D341Med (cell line): ENCODE measurements at regions not wholly inside any gene's neighbourhood (a gene's known extent, or its start where the extent isn't known, plus 50 kb on each side); places are given as distances from the start of the nearest gene placed in this dataset.

ENCODE experiments used
- DNase-seq: peaks from one replicate; pipeline ENCODE4 v3.0.0; 2012; ENCODE audit warnings: low spot score

DNA sequence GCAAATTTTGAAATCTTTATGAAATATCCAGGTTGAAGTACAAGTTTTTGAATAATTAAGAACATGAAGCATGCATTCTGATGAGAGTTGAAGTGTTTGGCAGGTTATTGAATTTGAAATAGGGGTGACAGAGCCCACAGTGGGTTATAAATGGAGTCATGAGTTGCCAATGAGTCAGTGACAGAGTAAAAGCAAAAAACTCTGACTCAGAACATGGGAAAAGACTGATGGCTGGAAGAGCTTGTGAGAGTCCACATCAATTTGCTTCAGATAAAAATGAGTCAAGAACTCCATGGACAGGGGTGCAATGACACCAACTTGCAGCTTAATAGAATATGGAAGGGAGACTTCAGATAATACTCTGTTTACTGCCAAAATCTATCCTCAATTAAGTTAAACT is 105.3 kb downstream of the SLC6A15 start:
- DNase-seq = no peak

DNA sequence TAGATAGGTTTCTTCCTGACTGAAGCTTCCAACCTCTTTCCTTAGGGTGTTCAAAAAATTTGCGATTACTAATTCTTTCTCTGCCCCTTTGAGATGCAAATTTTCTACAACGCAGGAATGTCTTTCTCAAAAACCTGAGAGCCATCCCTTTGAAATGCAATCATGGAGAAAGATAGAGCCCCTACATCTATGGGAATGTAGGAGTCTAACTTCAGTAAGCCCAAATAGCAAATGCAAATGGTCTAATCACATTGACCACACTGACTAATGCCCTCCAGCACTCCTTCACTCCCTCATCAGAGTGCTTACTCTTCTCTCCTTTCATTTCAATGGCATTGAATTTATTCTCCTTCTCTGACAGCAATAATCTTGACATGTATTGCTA is 107.1 kb downstream of the SLC6A15 start:
- no peak for DNase-seq

DNA sequence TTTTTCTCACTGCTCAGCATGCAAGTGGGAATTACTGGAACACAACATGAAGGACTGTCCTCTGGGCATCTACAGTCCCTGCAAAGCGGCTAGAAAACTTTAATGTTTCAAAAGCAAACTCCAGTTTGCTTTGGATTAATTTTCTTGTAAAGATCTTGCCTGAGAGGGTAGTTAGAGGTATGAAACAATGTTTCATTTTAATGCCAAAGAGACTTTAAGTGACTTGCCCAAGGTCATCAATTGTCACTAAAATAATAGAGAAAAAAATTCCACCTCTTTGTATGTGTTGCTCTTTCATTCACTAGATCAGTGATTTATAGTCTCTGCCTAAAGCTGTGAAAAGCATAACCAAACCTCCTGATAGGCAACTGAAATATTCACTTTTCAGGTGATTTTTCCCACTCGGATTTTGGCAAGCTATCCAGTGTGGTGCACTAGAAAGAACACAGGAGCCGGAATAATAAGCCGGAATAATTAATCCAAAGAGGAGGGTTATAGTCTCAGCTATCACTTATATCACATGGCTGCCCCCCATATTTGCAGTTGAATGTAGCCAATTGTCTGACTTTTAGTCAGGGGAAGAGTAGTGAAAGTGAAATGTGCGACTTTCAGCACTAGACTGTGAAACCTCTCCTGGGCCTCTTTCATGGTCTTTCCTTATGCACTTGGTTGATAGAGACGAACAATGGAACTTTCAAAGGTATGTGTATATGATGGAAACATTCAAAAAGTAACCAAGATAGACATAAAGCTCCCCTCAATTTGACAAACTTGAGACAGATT is 107.7 kb downstream of the SLC6A15 start:
- no peak for DNase-seq

DNA sequence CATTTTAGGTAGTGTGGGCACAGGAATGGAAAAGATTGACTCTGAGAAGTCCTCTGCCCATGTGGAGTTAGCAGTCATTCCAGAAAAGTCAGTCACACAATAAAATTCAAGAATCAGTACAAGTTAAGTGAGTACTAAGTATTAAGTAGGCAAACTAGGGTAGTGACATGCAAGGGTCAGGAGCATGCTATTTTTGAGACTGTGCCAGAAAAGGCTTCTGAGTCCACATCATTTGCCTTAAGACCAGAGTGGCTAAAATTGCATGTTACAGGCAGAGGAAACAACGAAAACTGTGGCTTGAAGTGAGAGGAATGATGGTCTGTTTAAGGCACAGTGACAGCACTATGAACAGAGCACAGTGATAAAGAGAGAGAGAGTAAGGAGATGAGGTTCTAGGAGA is 108.9 kb downstream of the SLC6A15 start:
- DNase-seq = no peak

DNA sequence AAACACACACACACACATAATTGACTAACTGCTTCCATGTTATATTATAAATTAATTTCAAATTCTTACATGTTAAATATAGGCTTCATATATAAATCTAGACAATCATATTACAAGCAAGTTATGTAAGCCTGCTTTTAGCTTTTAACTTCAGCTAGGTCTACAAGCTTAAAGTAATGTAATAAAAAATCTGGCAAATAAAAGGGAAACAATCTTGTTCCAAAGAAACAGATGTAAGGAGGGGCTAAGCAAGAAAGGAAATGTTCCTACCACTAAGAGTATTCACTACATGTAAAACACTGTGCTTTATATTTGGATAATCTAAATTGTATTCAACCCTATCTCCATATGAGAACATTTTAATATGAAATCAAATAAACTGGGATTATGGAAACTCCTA is 110.4 kb downstream of the SLC6A15 start:
- DNase-seq = no peak

DNA sequence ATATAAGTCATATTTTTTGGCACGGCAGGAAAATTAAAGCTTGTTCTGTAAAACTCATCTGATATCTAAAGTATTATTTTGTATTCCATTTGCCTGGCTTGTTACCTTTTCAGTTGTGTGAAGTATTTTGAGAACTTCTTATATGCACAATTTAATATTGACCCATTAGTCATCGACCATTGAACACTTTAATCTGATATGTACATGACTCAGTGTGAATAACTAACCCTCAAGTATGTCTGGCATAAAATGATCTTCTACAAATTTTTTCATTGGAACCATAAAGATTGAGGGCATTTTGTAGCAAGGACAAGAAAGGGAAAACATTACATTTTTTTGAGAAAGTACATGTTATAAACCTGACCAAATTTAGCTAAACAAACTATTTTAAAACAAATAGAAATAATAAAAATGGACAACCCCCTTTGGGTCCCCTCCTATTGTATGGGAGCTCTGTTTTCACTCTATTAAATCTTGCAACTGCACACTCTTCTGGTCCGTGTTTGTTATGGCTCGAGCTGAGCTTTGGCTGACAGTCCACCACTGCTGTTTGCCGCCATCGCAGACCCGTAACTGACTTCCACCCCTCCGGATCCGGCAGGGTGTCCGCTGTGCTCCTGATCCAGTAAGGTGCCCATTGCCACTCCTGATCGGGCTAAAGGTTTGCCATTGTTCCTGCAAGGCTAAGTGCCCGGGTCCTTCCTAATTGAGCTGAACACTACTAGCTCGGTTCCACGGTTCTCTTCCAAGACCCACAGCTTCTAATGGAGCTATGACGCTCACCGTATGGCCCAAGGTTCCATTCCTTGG is 118.8 kb downstream of the SLC6A15 start:
- no peak for DNase-seq

DNA sequence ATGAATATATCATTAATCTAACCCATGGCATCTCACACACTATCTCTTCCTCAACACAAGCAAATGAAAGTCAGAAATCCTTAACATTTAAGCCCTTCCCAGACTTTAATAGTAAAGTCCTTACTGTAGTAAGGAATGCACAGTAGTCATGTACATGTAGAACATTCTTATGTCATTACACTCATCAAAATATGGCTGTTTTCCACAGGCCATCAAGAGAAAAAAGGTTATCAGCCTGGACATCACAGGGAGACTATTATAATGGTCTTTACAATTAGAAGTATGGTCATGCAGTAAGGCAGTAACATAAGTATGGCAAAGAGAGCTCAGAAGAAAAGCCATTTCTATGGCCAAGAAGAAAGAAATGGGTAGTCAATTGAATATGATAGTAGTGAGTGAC is 121.2 kb downstream of the SLC6A15 start:
- DNase-seq = no peak

DNA sequence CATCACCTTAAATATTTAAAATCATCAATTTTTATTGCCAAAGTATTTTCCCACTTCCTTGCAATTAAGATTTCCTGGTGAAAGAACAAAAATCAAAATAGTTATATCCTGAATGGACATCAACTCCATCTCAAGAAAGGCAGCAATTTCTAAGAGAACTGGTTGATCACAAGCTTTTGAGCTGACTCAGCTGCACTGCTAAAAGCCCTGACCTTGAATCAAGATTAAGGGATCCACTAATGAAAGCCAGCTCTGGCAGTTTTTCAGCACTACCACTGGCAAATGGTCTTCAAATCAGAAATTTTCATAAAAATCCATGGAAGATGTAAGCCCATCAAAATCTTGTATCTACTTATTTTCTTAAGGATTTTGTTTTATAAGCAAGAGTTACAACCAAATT is 123.4 kb downstream of the SLC6A15 start:
- DNase-seq = no peak

DNA sequence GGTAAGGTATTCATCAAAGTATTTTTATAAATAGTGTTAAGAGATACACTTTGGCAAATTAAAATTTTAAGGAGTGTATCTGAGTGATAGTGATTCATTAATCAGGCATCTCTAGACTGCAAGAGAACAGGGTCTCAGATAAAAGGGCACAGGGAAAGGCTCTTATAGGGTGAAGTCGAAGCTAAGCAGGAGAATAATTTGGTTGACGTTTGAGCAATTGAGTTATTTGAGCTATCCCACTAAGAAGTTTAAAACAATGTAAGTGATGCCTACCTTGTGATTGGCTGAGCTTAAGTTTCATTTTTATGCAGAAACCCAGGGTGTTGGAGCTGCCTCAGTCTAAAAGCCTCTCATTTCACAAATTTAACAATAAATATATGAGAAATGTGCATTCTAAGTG is 125.3 kb downstream of the SLC6A15 start:
- DNase-seq = no peak

DNA sequence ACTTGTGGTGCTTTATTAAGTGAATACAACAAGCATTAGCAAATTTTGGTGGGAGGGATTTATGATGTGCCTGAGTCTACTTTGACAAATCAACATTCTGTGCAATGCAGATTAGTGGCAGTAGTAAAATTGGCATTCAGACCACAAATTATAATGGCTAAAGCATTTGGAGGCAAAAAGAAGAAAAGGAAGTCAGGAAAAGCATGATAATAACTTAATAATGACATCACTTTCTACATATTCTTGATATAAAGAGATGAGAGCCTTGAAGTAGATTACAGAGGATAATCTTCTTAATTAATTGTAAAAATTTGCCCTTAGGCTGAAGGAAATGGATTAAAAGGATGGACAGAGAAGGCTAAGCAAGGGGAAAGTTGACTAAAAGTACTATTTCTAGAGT is 126.0 kb downstream of the SLC6A15 start:
- DNase-seq = no peak

DNA sequence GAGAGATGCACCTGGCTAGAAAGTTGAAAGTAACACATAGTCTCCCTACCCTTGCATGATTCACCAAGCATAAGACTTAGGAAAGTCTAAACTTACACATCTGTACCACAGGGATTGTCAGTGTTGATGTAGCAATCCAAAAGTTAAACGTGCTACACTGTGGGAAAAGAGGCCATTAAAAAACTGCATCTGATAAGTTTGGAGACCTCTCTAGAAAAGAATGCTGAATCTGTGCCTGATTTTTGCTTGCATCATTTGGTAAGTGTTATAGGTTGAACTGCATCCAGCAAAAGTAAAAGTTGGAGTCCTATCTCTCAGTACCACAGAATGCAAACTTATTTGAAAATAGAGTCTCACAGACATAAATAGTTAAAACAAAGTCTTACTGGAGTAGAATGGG is 126.6 kb downstream of the SLC6A15 start:
- no peak for DNase-seq

DNA sequence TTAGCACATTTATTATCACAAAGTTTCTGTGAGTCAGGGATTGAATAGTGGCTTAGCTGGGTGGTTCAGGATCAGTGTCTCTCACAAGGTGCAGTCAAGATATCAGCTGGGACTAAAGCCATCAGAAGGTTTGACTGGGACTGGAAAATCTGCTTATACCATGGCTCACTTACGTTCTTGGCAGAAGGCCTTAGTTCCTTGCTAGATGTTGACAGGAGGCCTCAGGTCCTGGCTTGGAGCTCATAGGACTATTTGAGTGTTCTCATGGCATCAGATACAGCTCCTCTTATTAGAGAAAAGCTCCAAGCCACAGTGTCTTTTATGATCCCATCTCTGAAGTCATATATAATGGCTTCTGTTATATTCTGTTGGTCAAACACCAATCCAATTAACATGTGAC is 127.3 kb downstream of the SLC6A15 start:
- no peak for DNase-seq

DNA sequence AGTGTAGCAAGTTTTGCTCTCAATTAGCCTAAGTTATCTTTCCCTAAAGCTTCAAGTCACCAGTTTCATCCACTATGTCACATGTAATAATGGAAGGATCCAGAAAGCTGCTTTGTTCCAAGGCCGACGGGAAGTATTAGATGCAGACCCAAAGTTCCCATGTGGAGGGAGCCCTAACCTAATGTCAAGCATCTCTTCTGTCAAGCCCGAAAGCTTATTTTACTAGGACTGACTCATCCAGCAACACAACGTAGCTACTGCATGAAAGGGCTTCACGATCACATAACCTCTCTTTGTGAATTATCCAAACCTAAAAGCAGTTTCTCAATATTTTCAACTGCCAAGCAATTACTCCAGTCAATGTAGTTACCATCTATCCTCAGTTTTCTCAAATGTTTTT is 133.4 kb downstream of the SLC6A15 start:
- DNase-seq = no peak

DNA sequence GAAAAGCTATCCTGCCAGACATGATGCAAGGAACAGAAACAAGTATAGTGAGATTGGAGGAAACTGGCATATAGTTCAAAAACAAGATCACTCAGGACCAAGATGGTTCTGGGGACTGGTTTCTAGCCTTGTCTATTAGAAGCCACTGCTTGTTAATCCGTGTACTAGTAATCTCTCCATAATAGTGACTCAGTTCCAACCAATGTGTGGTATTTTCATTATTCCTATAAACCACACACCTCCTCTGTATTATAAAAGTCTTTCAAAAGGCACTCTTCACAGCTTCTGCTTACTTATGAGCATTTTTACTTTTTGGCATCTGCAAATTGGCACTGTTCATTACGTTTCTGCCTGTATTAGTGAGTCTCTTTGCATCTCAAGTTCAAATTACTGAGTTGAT is 140.3 kb downstream of the SLC6A15 start:
- no peak for DNase-seq

DNA sequence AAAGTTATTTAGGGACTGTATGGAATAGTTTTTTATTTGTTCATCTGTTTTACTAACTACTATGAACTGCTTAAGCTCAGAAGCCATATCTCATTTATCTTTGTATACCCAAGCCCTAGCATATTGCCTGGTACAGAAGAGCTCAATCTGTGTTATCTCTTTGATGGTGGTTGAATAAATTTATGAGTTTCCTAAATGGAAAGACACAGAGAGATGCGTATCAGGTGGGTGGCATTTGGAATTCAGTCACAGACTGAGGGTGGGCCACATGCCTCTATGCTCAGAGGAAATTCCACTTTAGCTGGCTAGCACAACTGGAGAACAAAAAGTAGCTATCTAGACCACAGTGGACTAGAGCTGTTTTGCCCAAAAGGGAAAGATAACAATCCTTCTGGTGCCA is 145.5 kb downstream of the SLC6A15 start:
- DNase-seq = no peak

DNA sequence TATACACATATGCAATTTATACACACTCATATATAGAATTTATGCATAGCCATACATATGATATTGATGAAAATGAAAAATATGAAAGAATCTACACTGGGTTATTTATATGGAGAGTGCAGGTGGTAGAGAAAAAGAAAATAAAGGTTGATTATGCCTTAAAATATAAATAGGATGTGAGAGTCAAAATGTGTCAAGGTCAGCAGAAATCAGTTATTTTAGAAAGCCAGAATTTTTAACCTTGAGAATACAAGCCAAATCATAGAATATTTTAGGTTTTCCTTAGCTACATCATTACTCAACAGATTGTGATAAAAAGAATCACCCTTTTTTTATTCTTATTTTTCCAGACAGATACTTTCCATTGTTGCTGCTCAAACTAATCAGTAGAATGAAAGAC is 146.2 kb downstream of the SLC6A15 start:
- no peak for DNase-seq

DNA sequence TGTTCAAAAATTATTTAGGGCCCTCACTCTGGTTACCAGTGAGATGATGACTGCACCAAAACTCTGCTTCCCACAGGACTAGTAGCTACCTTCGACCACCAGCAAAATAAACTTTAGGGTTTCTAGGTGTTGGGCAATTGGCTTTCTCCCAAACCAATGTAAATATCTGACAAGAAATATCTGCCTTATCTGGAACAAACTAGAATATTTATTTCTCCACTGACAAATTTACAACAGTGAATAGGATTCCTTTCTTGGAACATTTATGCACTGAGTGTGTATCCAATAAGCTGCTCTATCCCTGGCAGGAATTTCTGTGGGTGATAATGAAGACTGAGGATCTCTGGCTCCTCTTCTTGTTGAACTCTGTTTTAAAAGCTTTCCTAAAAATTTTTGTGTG is 148.6 kb downstream of the SLC6A15 start:
- no peak for DNase-seq

DNA sequence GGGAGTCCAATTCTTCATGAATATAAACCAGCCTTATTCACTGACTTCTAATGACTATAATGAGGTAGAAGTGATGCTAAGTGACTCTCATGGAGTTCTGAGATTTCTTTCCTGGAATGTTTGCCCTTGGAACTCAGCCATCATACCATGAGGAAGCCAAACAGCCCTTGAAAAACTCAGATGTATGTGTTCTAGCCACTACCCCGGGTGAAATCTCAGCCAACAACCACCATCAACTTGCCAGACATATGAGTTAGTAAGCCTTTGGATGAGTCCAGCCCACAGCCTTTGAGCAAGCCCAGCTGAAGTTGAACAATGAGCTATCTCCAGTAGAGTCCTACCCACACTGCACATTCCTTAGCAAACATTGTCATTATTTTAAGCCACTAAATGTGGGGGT is 149.5 kb downstream of the SLC6A15 start:
- no peak for DNase-seq

DNA sequence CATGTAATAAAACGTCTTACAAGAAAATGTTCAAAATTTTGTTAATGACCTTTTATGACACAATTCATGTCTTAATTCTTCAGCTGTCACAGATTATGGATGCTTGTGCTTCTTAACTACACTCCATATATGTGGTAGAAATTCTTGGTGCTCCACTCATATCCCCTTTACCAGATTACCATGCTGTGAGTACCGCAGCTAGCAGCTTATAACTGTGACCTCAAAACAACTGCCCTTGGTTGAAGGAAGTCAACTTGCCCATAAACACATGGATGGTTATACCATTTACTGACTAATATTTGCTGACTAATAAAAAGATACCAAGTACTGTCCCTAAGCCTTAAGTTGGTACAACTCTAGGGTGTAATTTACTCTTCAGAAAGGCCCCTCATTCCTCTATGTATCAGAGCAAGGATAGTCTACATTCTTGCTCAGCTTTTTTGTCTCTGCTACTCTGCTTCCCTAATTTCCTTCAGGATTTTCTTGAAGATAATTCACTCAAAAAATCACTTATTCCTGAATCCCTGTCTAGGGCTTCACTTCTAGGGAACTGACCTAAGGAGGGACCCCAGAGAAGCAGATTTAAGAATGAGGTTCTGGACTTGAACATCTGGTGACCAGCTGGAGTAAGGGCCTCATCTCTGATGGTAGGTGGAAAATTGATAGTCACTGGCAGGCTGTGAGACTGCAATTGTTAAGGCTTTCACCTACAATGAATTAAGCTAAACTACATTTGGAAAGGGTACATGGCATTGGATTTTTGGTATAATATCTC is 152.3 kb downstream of the SLC6A15 start:
- DNase-seq = no peak

DNA sequence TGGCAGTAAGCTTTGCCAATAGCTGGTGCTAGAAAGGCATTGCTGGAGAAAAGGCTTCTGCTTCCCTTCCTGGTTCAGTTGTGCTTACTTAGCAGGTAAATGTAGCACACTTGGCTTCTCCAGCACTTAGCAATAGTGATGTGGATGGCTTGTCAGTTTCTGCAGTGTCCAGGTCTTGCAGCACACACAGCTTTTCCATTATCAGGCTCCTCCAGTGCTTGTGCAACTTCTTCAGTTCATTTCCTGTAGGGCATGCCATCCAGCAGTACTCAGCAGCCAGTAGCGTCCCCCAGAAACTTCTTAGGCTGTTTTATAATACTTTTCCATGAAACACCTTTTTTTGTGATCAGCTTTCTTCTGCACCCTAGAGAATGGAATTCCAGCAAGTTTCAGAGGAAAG is 154.6 kb downstream of the SLC6A15 start:
- DNase-seq = no peak

DNA sequence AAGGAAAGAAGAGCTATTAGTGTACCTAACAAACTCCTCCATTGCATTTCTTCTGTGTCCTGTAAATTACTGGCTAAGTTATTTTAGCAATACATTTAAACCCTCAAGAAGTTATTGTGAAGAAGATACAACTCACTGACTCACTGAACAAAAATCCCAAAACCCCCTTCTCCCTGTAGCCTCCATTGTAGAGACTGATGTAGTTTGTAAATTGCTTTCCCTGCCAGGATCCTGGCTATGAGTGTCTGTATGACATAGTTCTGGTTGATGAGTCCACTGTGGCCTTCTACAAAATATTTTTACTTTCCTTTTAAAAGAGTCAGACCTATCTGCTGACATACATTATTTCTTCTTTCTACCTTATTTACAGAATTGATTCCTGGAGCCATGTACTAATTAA is 155.6 kb downstream of the SLC6A15 start:
- no peak for DNase-seq

DNA sequence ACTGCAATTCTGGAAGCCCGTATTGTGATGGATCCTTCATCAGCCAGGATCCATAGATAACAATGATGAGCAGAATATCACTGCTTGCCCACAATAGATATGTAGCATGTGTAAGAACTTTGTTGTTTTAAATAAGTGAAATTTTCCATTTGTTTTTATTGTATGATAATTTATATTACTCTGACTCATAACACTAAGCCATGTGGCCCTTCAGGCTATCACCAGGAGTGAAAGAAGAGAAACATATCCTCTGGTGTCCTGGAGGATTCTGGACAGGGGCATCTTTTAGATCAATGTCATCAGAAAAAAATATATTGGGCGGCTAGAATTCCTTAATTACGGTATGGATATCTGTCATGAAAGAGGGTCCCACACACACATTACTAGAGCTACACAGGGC is 167.5 kb downstream of the SLC6A15 start:
- no peak for DNase-seq

DNA sequence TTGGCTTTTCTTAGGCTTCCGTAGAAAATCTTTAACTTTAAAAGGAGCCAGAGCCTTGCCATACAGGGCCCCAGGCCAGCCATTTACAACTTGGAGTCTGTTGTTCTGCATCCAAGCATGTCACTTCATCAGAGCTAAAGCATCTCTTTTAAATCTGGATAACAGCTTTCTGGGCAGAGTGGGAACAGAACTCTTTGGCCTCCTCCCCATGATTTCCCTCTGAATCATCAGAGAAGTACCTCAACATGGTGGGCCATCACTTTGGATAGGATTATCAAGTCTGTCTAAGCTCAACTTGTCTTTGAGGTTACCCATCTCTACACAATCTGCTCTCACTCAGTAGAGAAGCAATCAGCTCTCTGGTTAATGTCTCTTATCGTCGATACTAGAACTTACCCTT is 170.9 kb downstream of the SLC6A15 start:
- DNase-seq = no peak
